RCC 7860 (cell line): ENCODE measurements at regions not wholly inside any gene's neighbourhood (a gene's known extent, or its start where the extent isn't known, plus 50 kb on each side); places are given as distances from the start of the nearest gene placed in this dataset.
"Not testable (repeated sequence)": the region's sequence is repeated elsewhere in the genome, so short reads cannot be mapped to it uniquely, and the experiment has no call there.

Experiments used
- DNase-seq: peaks from one replicate; pipeline ENCODE4 v3.0.0-alpha.2; 2015; ENCODE audit warnings: low spot score
- FAIRE-seq: peaks from 2 replicates; lab custom pipeline; 2012; peaks lifted over from hg19 to GRCh38; lab: Jason Lieb, UNC

DNA sequence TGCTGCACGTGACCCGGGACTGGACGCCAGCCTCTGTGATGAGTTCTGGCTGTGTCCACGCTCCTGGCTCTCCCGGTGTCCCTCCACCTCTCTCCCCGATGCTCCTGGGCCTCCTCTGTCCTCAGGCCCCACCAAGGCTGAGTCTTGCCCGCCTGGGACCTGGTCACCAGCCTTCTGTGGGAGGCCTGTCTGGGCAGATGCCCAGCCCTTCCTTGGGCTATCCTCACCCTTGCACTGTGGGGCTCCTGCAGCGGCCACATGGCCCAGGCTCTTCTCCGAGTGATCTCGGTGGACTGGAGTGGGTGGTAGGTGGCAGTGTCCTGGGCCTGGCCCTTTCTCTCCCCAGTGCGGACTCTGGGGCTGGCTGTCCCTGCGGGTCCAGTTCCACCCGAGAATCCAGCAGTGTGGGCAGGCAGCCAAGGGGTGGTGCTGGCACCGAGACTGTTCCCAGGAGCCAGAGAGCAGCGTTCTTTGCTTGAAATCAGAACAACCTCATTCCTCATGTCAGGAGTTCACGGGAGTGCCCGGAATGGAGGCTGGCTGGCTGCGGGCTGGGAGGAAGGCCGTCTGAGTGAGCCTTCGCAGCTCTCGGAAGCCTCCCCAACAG lies 94.6 kb downstream of the TMEM121 start:
- not testable (repeated sequence) for FAIRE-seq, DNase-seq

DNA sequence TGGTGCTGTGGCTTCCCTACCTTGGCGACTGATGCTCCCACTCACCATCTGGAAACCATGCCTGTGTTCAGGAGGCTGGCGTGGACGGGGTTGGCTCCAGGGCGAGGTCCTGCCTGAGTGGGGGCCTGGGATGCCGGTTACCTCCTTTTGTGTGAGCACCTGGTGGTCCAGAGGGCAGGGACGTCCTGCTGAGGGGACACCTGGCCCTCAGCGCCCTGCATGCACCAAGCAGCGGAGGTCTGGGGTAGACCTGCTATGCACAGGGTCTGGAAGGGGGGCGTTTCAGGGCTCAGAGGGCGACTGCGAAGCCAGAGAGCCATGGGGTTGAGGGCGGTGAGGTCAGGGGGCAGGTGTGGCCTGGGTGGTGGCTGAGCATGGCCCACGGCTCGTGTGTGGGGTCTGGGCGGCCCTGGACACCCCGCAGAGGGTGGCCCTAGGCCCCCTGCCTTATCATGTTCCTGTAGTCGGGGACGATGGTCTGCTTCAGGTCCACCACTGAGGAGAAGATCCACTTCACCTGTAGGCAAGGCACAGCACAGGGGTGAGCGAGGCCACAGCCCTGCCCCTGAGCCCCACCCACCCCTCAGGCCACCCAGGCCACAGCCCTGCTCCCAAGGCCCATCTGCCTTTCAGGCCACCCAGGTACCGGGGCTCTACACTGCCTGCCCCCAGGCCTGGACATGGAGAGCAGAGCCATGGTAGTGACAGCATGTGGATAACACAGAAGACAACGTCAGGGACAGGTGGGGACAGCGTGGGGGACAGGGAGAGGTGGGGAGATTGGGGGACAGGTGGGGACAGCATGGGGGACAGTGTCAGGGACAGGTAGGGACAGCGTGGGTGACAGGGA lies 95.3 kb downstream of the TMEM121 start:
- not testable (repeated sequence) for FAIRE-seq, DNase-seq

DNA sequence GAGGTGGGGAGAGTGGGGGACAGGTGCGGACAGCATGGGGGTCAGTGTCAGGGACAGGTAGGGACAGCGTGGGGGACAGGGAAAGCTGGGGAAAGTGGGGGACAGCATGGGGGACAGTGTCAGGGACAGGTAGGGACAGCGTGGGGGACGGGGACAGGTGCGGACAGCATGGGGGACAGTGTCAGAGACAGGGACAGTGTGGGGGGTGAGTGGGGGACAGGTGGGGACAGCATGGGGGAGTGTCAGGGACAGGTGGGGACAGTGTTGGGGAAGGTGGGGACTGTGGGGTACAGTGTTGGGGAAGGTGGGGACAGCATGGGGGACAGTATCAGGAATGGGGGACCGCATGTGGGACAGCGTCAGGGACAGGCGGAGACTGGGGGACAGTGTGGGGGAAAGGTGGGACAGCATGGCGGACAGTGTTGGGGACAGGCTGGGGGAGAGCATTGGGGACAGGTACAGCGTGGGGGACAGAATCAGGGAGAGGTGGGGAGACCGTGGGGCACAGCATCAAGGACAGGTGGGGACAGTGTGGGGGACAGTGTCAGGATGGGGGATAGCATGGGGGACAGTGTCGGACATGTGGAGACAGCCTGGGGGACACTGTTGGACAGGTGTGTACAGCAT lies 96.1 kb downstream of the TMEM121 start:
- DNase-seq, result no peak
- FAIRE-seq, result no peak

GRCh38 chr14:105623178-105623577 lies 96.8 kb downstream of the TMEM121 start:
- FAIRE-seq, DNase-seq: not testable (repeated sequence)

DNA sequence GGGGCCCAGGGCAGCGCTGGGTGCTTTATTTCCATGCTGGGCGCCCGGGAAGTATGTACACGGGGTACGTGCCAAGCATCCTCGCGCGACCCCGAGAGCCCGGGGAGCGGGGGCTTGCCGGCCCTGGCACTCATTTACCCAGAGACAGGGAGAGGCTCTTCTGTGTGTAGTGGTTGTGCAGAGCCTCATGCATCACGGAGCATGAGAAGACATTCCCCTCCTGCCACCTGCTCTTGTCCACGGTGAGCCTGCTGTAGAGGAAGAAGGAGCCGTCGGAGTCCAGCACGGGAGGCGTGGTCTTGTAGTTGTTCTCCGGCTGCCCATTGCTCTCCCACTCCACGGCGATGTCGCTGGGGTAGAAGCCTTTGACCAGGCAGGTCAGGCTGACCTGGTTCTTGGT lies 98.0 kb downstream of the TMEM121 start:
- not testable (repeated sequence) for FAIRE-seq

DNA sequence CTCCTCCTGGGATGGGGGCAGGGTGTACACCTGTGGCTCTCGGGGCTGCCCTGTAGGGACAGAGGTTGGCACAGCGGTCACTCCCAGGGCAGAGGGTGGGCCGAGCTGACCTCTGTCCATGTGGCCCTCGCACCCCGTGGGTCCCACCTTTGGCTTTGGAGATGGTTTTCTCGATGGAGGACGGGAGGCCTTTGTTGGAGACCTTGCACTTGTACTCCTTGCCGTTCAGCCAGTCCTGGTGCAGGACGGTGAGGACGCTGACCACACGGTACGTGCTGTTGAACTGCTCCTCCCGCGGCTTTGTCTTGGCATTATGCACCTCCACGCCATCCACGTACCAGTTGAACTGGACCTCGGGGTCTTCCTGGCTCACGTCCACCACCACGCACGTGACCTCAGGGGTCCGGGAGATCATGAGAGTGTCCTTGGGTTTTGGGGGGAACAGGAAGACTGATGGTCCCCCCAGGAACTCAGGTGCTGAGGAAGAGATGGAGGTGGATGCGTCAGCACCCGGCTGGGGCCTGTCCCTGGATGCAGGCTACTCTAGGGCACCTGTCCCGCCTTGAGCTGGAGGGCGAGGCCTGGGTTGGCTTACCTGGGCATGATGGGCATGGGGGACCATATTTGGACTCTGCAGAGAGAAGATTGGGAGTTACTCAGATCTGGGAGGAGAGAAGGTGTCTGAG lies 98.5 kb downstream of the TMEM121 start:
- not testable (repeated sequence) for DNase-seq, FAIRE-seq

More for the DNA sequence above, 98.0 kb downstream of the TMEM121 start:
- not testable (repeated sequence) for DNase-seq

- not testable (repeated sequence) for DNase-seq, FAIRE-seq
Measured at GRCh38 chr14:105625448-105625847, 99.1 kb downstream of the TMEM121 start.

- not testable (repeated sequence) for DNase-seq, FAIRE-seq
Measured at GRCh38 chr14:105626111-105626510, 99.7 kb downstream of the TMEM121 start.

- not testable (repeated sequence) for FAIRE-seq, DNase-seq
Measured at GRCh38 chr14:105626651-105627050, 100.3 kb downstream of the TMEM121 start.

GRCh38 chr14:105627287-105627686 lies 100.9 kb downstream of the TMEM121 start:
- not testable (repeated sequence) for DNase-seq, FAIRE-seq

GRCh38 chr14:105627701-105628100 lies 101.3 kb downstream of the TMEM121 start:
- FAIRE-seq, result no peak
- no peak for DNase-seq

- FAIRE-seq, DNase-seq: not testable (repeated sequence)
Measured at GRCh38 chr14:105628126-105628525, 101.7 kb downstream of the TMEM121 start.

- not testable (repeated sequence) for FAIRE-seq, DNase-seq
Measured at GRCh38 chr14:105628531-105629067, 102.2 kb downstream of the TMEM121 start.

DNA sequence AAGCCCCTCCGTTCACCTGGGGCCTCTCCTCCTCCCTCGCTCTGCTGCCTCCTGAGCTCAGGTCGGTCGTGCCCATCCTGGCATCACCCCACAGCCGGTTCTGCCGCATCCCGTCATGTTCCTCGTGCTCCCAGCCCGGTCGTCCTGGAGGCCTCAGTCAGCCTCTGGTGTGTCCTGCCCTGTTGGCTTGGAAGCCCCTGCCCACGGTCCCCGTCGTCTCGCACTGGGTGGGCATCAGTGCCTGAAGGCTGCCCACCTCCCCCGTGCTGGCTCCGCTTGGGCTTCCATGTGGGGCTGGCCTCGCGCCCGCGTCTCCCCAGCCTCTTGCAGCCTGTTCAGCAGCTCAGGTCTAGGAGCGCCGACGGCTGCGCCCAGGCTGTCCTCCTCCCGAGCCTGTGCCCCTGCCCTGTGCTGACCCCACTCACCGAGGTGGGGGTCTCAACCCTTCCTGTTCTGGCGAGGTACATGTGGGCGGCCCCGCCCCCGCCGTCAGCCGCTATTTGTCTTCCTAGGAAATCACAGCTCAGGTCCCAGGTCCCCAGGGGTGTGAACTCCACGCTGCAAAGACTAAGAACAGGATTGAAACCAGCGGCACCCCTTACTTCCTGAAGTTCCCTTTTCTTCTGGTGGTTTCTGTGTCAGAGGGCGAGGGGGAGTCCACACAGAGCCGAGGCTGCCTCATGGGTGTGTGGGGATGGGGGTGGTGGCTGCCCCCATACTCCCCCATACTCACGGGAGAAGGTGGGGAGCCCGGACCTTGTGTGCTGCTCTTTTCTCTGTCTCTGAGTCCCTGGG lies 102.9 kb downstream of the TMEM121 start:
- not testable (repeated sequence) for DNase-seq, FAIRE-seq

DNA sequence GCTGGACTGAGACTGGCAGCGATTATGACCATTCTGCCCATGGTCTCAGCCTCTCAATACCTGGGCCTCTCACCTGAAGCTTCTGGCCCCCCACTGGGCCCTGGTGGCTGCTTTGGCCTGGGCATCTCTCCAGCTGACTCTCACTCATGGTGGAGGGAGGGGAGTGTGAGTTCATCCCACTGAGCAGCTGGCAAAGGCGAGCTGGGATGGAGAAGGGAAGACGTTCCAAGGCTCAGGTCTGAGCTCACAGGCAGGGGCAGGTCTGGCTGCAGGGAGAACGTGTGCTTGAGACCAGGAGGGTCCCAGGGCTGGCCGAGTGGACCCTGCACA lies 103.5 kb downstream of the TMEM121 start:
- DNase-seq (no peak), FAIRE-seq (no peak)

DNA sequence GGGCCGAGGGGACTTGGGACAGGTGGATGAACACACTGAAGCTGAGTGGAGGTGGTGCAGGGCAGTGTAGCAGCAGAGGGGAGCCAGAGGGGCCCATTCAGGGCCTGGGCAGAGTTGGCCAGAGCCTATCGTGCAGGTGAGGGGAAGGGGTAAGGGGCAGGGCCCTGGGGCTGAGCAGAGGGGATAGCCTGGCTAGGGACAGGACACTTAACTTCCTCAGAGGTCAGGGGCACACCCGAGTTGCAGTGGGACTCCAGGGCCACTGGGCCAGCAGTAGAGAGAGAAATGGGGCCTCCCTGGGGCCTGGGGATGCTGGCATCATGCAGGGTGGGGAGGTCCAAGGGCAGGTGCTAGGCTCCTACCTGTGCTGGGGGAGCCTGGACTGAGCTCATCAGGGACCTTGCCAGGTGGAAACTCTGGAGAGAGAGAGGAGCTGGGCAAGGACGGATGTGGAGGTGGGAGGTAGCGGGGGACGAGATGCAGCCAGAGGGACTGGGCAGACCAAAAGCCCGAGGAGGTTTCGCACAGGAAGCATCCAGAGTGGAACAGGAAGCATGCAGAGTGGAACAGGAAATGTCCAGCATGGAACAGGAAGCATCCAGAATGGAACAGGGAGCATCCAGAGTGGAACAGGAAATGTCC lies 104.0 kb downstream of the TMEM121 start:
- FAIRE-seq, DNase-seq: not testable (repeated sequence)

DNA sequence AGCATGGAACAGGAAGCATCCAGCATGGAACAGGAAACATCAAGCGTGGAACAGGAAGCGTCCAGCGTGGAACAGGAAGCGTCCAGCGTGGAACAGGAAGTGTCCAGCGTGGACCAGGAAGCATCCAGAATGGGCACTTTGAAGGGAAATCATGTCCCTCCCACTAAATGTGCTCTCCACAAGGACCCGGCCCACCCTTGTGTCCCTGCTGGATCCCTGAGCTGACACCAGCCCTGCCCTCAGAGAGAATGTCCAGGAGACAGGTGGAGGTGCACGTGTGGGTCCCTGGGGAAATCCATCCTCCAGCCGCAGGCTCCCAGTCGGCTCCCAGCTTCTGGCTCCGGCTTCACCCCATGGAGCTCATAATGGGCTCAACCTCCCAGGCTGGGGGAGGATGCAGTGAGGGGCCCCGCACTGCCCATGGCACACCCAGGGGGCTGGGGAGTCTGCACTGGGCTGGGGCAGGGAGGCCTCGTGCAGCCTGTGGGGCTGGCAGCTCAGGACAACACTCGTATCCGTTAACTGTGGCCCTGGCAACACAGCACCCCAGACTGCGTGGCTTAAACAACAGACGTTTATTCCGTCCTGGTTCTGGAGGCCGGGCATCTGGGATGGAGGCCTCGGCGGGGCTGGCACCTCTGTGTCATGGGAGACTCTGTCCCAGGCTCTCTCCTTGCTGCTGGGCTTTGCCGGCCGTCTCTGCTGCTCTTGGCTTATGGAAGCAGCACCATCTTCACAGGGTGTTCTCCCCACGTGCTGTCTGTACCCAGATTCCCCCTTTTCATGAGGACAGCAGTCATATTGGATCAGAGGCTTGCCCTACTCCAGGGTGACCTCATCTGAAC lies 104.8 kb downstream of the TMEM121 start:
- not testable (repeated sequence) for DNase-seq, FAIRE-seq

- no peak for FAIRE-seq
Measured at GRCh38 chr14:105632010-105632409, 105.6 kb downstream of the TMEM121 start.

More at GRCh38 chr14:105632010-105632409, 105.6 kb downstream of the TMEM121 start:
- DNase-seq, result no peak
